Endothelial cell (in vitro differentiated cells): ENCODE measurements at regions not wholly inside any gene's neighbourhood (a gene's known extent, or its start where the extent isn't known, plus 50 kb on each side); places are given as distances from the start of the nearest gene placed in this dataset.

ENCODE experiments used
- DNase-seq: peaks from one replicate; pipeline ENCODE4 v3.0.0; 2021; ENCODE audit warnings: low spot score
- H3K27ac Mint-ChIP-seq: one replicate; pipeline ENCODE4 v1.8.0; 2021; ENCODE audit warnings: mixed read lengths, inconsistent platforms; ENCODE audit not compliant: unreplicated experiment
- H3K27me3 Mint-ChIP-seq: one replicate; pipeline ENCODE4 v1.8.0; 2021; ENCODE audit warnings: mild to moderate bottlenecking, moderate library complexity, mixed read lengths, inconsistent platforms; ENCODE audit not compliant: unreplicated experiment
- H3K36me3 Mint-ChIP-seq: one replicate; pipeline ENCODE4 v1.8.0; 2021; ENCODE audit warnings: mild to moderate bottlenecking, low read depth, mixed read lengths, inconsistent platforms; ENCODE audit not compliant: unreplicated experiment
- H3K4me1 Mint-ChIP-seq: one replicate; pipeline ENCODE4 v1.8.0; 2021; ENCODE audit warnings: mild to moderate bottlenecking, mixed read lengths, inconsistent platforms; ENCODE audit not compliant: unreplicated experiment
- H3K4me3 Mint-ChIP-seq: one replicate; pipeline ENCODE4 v1.8.0; 2021; ENCODE audit warnings: mild to moderate bottlenecking, mixed read lengths, inconsistent platforms; ENCODE audit not compliant: unreplicated experiment
- H3K9me3 Mint-ChIP-seq: one replicate; pipeline ENCODE4 v1.8.0; 2021; ENCODE audit warnings: mixed read lengths, inconsistent platforms; ENCODE audit not compliant: unreplicated experiment
- CTCF ChIP-seq: fragments of 200-600 bp; sonication (generic); IDR thresholded peaks from one replicate; pipeline ENCODE4 v1.5.0; 2021; ENCODE audit warnings: antibody characterized with exemption; ENCODE audit not compliant: unreplicated experiment

GRCh38 chr2:139969323-139969722, 1189.1 kb upstream of the NXPH2 start:
- Mint-ChIP-seq H3K36me3 (no peaks in the 10 kb centered on the region), H3K4me3 (no peak overlapping the region), H3K27ac (no peak overlapping the region), H3K4me1 (no peaks in the 10 kb centered on the region), H3K27me3 (no peaks in the 10 kb centered on the region), H3K9me3 (no peaks in the 10 kb centered on the region)
- DNase-seq, result no peak
- TF ChIP-seq CTCF, result no peak

GRCh38 chr2:139968588-139968987, 1188.4 kb upstream of the NXPH2 start:
- no peaks in the 10 kb centered on the region for H3K27me3 Mint-ChIP-seq
- H3K36me3 Mint-ChIP-seq, result no peaks in the 10 kb centered on the region
- no peak overlapping the region for H3K4me3 Mint-ChIP-seq
- H3K27ac Mint-ChIP-seq, result no peak overlapping the region
- no peaks in the 10 kb centered on the region for H3K9me3 Mint-ChIP-seq
- DNase-seq, result no peak
- no peaks in the 10 kb centered on the region for H3K4me1 Mint-ChIP-seq
- no peak for TF ChIP-seq CTCF

- H3K36me3 Mint-ChIP-seq, result no peaks in the 10 kb centered on the region
- H3K4me1 Mint-ChIP-seq, result no peaks in the 10 kb centered on the region
- H3K9me3 Mint-ChIP-seq, result no peaks in the 10 kb centered on the region
- H3K27me3 Mint-ChIP-seq, result no peaks in the 10 kb centered on the region
- DNase-seq, result no peak
- no peak for TF ChIP-seq CTCF
- H3K4me3 Mint-ChIP-seq, result no peak overlapping the region
- no peak overlapping the region for H3K27ac Mint-ChIP-seq
These were observed 1187.5 kb upstream of the NXPH2 start for GRCh38 chr2:139967665-139968064.

- TF ChIP-seq CTCF, result no peak
- Mint-ChIP-seq H3K36me3 (no peaks in the 10 kb centered on the region), H3K4me1 (no peaks in the 10 kb centered on the region), H3K4me3 (no peak overlapping the region), H3K27ac (no peak overlapping the region), H3K9me3 (no peaks in the 10 kb centered on the region), H3K27me3 (no peaks in the 10 kb centered on the region)
- DNase-seq, result no peak
These were observed 1184.7 kb upstream of the NXPH2 start for GRCh38 chr2:139964721-139965440.

GRCh38 chr2:139963863-139964355, 1183.7 kb upstream of the NXPH2 start:
- no peak for DNase-seq
- Mint-ChIP-seq H3K9me3 (no peaks in the 10 kb centered on the region), H3K4me1 (no peaks in the 10 kb centered on the region), H3K36me3 (no peaks in the 10 kb centered on the region), H3K27me3 (no peaks in the 10 kb centered on the region), H3K27ac (no peak overlapping the region), H3K4me3 (no peak overlapping the region)
- no peak for TF ChIP-seq CTCF
